ENCODE measurements at regions not wholly inside any gene's neighbourhood (a gene's known extent, or its start where the extent isn't known, plus 50 kb on each side); places are given as distances from the start of the nearest gene placed in this dataset.
"Not testable (repeated sequence)": the region's sequence is repeated elsewhere in the genome, so short reads cannot be mapped to it uniquely, and the experiment has no call there.

GRCh38 chr5:158602981-158603380 lies 496.7 kb downstream of the EBF1 start:
- no peak for DNase-seq

- DNase-seq, result no peak
Measured at GRCh38 chr5:158601118-158601517, 498.6 kb downstream of the EBF1 start.

GRCh38 chr5:158600679-158601078 lies 499.0 kb downstream of the EBF1 start:
- DNase-seq, result no peak

GRCh38 chr5:158599157-158599556 lies 500.6 kb downstream of the EBF1 start:
- DNase-seq, result peak; percentile 52

GRCh38 chr5:158594595-158595242 lies 505.0 kb downstream of the EBF1 start:
- DNase-seq, result no peak

GRCh38 chr5:158593925-158594324 lies 505.8 kb downstream of the EBF1 start:
- DNase-seq, result no peak

- peak; percentile 71 for DNase-seq
Measured at GRCh38 chr5:158591301-158591863, 508.3 kb downstream of the EBF1 start.

- DNase-seq, result no peak
Measured at GRCh38 chr5:158590746-158591300, 508.9 kb downstream of the EBF1 start.

- peak; percentile 50 for DNase-seq
Measured at GRCh38 chr5:158589939-158590338, 509.8 kb downstream of the EBF1 start.

GRCh38 chr5:158588617-158589016 lies 511.1 kb downstream of the EBF1 start:
- no peak for DNase-seq

- no peak for DNase-seq
Measured at GRCh38 chr5:158586054-158586453, 513.7 kb downstream of the EBF1 start.

GRCh38 chr5:158582669-158583068 lies 517.0 kb downstream of the EBF1 start:
- DNase-seq, result not testable (repeated sequence)

- DNase-seq, result no peak
Measured at GRCh38 chr5:158573829-158574228, 525.9 kb downstream of the EBF1 start.

GRCh38 chr5:158570502-158570901 lies 529.2 kb downstream of the EBF1 start:
- DNase-seq, result peak; percentile 16

- DNase-seq, result peak; percentile 19
Measured at GRCh38 chr5:158569534-158569933, 530.2 kb downstream of the EBF1 start.

GRCh38 chr5:158565017-158565789 lies 534.5 kb downstream of the EBF1 start:
- DNase-seq, result no peak

GRCh38 chr5:158563760-158564390 lies 535.8 kb downstream of the EBF1 start:
- DNase-seq, result no peak

- no peak for DNase-seq
Measured at GRCh38 chr5:158561562-158562190, 538.0 kb downstream of the EBF1 start.

- DNase-seq, result no peak
Measured at GRCh38 chr5:158560170-158560569, 539.5 kb downstream of the EBF1 start.

- DNase-seq, result no peak
Measured at GRCh38 chr5:158559643-158560042, 540.1 kb downstream of the EBF1 start.

GRCh38 chr5:158559066-158559465 lies 540.6 kb downstream of the EBF1 start:
- DNase-seq, result no peak

- DNase-seq, result no peak
Measured at GRCh38 chr5:158553962-158554336, 545.8 kb downstream of the EBF1 start.
